GM21515 (cell line): ENCODE measurements at regions not wholly inside any gene's neighbourhood (a gene's known extent, or its start where the extent isn't known, plus 50 kb on each side); places are given as distances from the start of the nearest gene placed in this dataset.
"Not testable (repeated sequence)": the region's sequence is repeated elsewhere in the genome, so short reads cannot be mapped to it uniquely, and the experiment has no call there.

Experiments
- ATAC-seq: cut with Tn5 transposase; IDR thresholded peaks from one replicate; pipeline ENCODE4 v1.9.1; 2021; ENCODE audit not compliant: unreplicated experiment

- ATAC-seq, result not testable (repeated sequence)
These were observed 227.7 kb downstream of the RTP5 start for GRCh38 chr2:242097278-242097677.

GRCh38 chr2:242098034-242098433 lies 228.5 kb downstream of the RTP5 start:
- no peak for ATAC-seq

GRCh38 chr2:242098445-242099128 lies 229.1 kb downstream of the RTP5 start:
- no peak for ATAC-seq

GRCh38 chr2:242103093-242103492 lies 233.6 kb downstream of the RTP5 start:
- not testable (repeated sequence) for ATAC-seq

GRCh38 chr2:242104202-242104956 lies 234.8 kb downstream of the RTP5 start:
- not testable (repeated sequence) for ATAC-seq

GRCh38 chr2:242107065-242107464 lies 237.5 kb downstream of the RTP5 start:
- ATAC-seq, result not testable (repeated sequence)

GRCh38 chr2:242108797-242109500 lies 239.4 kb downstream of the RTP5 start:
- ATAC-seq, result not testable (repeated sequence)

GRCh38 chr2:242109819-242110218 lies 240.3 kb downstream of the RTP5 start:
- ATAC-seq, result not testable (repeated sequence)

GRCh38 chr2:242111954-242112353 lies 242.4 kb downstream of the RTP5 start:
- not testable (repeated sequence) for ATAC-seq

- not testable (repeated sequence) for ATAC-seq
These were observed 244.0 kb downstream of the RTP5 start for GRCh38 chr2:242113492-242113891.

GRCh38 chr2:242116676-242117075 lies 247.1 kb downstream of the RTP5 start:
- ATAC-seq, result not testable (repeated sequence)

GRCh38 chr2:242117305-242117704 lies 247.8 kb downstream of the RTP5 start:
- not testable (repeated sequence) for ATAC-seq

- not testable (repeated sequence) for ATAC-seq
These were observed 250.2 kb downstream of the RTP5 start for GRCh38 chr2:242119682-242120081.

GRCh38 chr2:242130682-242131081 lies 261.2 kb downstream of the RTP5 start:
- ATAC-seq, result not testable (repeated sequence)

GRCh38 chr2:242159921-242160320 lies 290.4 kb downstream of the RTP5 start:
- not testable (repeated sequence) for ATAC-seq

- ATAC-seq, result not testable (repeated sequence)
These were observed 295.6 kb downstream of the RTP5 start for GRCh38 chr2:242165115-242165514.

GRCh38 chr2:242171290-242171689 lies 301.8 kb downstream of the RTP5 start:
- not testable (repeated sequence) for ATAC-seq
